ENCODE measurements at regions not wholly inside any gene's neighbourhood (a gene's known extent, or its start where the extent isn't known, plus 50 kb on each side); places are given as distances from the start of the nearest gene placed in this dataset.

- no peak for ATAC-seq (ENCODE audit: low FRiP score)
Measured at GRCh38 chr6:16049168-16049567, 79.7 kb upstream of the MYLIP start.

GRCh38 chr6:16048221-16048620, 80.7 kb upstream of the MYLIP start:
- TF ChIP-seq CTCF (IDR thresholded peaks at IDR 0.05) = no peak
- ATAC-seq (ENCODE audit: low FRiP score) (no peak), DNase-seq (ENCODE audit: low spot score) (no peak)

More at GRCh38 chr6:16049168-16049567, 79.7 kb upstream of the MYLIP start:
- no peak for TF ChIP-seq CTCF (IDR thresholded peaks at IDR 0.05)
- no peak for DNase-seq (ENCODE audit: low spot score)

GRCh38 chr6:16047435-16047990, 81.4 kb upstream of the MYLIP start:
- DNase-seq (ENCODE audit: low spot score) = no peak
- ATAC-seq (ENCODE audit: low FRiP score) = no peak
- TF ChIP-seq CTCF (IDR thresholded peaks at IDR 0.05) = no peak

GRCh38 chr6:16045238-16045637, 83.6 kb upstream of the MYLIP start:
- no peak for DNase-seq (ENCODE audit: low spot score)
- ATAC-seq (ENCODE audit: low FRiP score) = no peak
- TF ChIP-seq CTCF (IDR thresholded peaks at IDR 0.05) = no peak

GRCh38 chr6:16044211-16044643, 84.7 kb upstream of the MYLIP start:
- no peak for ATAC-seq (ENCODE audit: low FRiP score)
- DNase-seq (ENCODE audit: low spot score) = no peak

GRCh38 chr6:16043171-16044135, 85.4 kb upstream of the MYLIP start:
- DNase-seq (ENCODE audit: low spot score) = no peak
- TF ChIP-seq CTCF (IDR thresholded peaks at IDR 0.05) = no peak
- no peak for ATAC-seq (ENCODE audit: low FRiP score)

More at GRCh38 chr6:16044211-16044643, 84.7 kb upstream of the MYLIP start:
- no peak for TF ChIP-seq CTCF (IDR thresholded peaks at IDR 0.05)
